Activated naive CD4-positive, alpha-beta T cell treated with anti-CD3 and anti-CD28 coated beads, Interleukin-2, amount 10 ng/mL, durations not matched to agents 7 days and 5 days (primary cell): ENCODE measurements at regions not wholly inside any gene's neighbourhood (a gene's known extent, or its start where the extent isn't known, plus 50 kb on each side); places are given as distances from the start of the nearest gene placed in this dataset.
A peak's percentile ranks its signal among the peaks of the same experiment; 100 is the strongest.
"Not testable (repeated sequence)": the region's sequence is repeated elsewhere in the genome, so short reads cannot be mapped to it uniquely, and the experiment has no call there.

Experiments used
- CTCF ChIA-PET: fragments of 350-600 bp; sonication (Branson Sonifier 250); formaldehyde crosslinking; loops from one replicate; lab custom pipeline; 2021; ENCODE audit warnings: antibody characterized with exemption; lab: Charles Lee
- DNase-seq: peaks from one replicate; pipeline ENCODE4 v3.0.0-alpha.2; 2020
- H3K27ac Mint-ChIP-seq: one replicate; pipeline ENCODE4 v1.8.0; 2021; ENCODE audit warnings: mild to moderate bottlenecking, moderate library complexity, mixed read lengths
- H3K27me3 Mint-ChIP-seq: one replicate; pipeline ENCODE4 v1.8.0; 2021; ENCODE audit warnings: mild to moderate bottlenecking, mixed read lengths
- H3K36me3 Mint-ChIP-seq: one replicate; pipeline ENCODE4 v1.8.0; 2021; ENCODE audit warnings: mixed read lengths
- H3K4me1 Mint-ChIP-seq: one replicate; pipeline ENCODE4 v1.8.0; 2021; ENCODE audit warnings: mixed read lengths
- H3K4me3 Mint-ChIP-seq: one replicate; pipeline ENCODE4 v1.8.0; 2021; ENCODE audit warnings: mild to moderate bottlenecking, moderate library complexity, mixed read lengths
- H3K9me3 Mint-ChIP-seq: one replicate; pipeline ENCODE4 v1.8.0; 2021; ENCODE audit warnings: mixed read lengths

DNA sequence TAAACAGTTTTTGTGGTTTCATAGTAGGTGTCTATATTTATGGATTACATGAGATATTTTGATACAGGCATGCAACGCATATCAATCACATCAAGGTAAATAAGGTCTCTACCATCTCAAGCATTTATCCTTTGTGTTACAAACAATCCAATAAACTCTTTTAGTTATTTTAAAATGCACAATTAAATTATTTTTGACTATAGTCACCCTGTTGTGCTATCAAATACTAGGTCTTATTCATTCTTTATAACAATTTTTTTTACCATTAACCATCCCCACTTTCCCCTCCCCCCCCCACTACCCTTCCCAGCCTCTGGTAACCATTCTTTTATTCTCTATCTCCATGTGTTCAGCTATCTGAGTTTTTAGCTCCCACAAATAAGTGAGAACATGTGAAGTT is 175.7 kb upstream of the FBXO33 start:
- Mint-ChIP-seq H3K27me3 (no peaks in the 10 kb centered on the region), H3K4me3 (no peak overlapping the region), H3K4me1 (peaks cover 36% of the 10 kb centered on the region), H3K36me3 (peaks cover 2% of the 10 kb centered on the region), H3K9me3 (peaks cover 22% of the 10 kb centered on the region), H3K27ac (no peak overlapping the region)
- CTCF ChIA-PET = no interaction called here
- DNase-seq = no peak

DNA sequence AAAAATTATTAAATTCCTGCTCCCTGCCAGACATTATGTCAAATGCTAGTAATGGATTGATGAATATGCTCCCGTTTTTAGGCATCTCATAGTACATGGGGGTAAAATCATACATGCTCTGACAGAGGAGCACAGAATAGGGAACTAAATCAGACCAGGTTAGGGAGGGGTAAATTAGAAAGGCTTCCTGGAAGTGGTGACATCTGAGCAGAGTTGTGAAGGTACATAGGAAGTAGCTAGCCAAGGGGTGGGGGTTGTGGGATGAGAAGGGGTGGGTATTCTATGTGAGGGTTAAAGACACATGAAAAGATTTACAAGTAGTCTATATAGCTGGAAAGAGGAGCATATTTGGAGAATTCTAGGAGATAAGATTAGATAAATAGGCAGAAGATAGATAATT is 171.7 kb upstream of the FBXO33 start:
- peaks cover 7% of the 10 kb centered on the region for H3K36me3 Mint-ChIP-seq
- H3K27ac Mint-ChIP-seq = no peak overlapping the region

DNA sequence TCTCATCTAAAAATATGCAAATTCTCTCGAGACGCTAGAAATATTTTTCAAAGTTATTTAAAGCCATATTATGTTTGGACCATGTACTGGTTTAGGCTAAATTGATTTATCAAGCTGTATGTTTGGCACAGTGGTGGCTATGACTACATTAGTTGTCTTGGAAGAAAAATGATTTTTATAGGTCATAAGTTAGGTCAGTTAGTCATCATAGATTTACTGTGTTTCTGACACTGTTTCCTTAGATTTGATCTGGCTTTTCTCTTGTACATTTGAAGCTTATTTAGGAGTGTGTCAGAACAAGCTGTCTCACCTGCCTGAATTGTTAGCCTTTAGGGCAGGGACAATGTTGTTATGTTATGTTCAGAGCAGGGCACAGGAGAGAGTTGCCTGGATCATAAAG is 161.1 kb upstream of the FBXO33 start:
- no peak overlapping the region for H3K27ac Mint-ChIP-seq
- peaks cover 10% of the 10 kb centered on the region for H3K9me3 Mint-ChIP-seq
- no peak for DNase-seq
- no peaks in the 10 kb centered on the region for H3K27me3 Mint-ChIP-seq
- H3K4me1 Mint-ChIP-seq = no peaks in the 10 kb centered on the region
- CTCF ChIA-PET = no interaction called here
- H3K4me3 Mint-ChIP-seq = no peak overlapping the region
- H3K36me3 Mint-ChIP-seq = no peaks in the 10 kb centered on the region

More for the DNA sequence above, 171.7 kb upstream of the FBXO33 start:
- H3K27me3 Mint-ChIP-seq = no peaks in the 10 kb centered on the region
- CTCF ChIA-PET = no interaction called here
- H3K4me3 Mint-ChIP-seq = no peak overlapping the region
- peaks cover 39% of the 10 kb centered on the region for H3K4me1 Mint-ChIP-seq
- peak; percentile 24 for DNase-seq
- peaks cover 34% of the 10 kb centered on the region for H3K9me3 Mint-ChIP-seq

DNA sequence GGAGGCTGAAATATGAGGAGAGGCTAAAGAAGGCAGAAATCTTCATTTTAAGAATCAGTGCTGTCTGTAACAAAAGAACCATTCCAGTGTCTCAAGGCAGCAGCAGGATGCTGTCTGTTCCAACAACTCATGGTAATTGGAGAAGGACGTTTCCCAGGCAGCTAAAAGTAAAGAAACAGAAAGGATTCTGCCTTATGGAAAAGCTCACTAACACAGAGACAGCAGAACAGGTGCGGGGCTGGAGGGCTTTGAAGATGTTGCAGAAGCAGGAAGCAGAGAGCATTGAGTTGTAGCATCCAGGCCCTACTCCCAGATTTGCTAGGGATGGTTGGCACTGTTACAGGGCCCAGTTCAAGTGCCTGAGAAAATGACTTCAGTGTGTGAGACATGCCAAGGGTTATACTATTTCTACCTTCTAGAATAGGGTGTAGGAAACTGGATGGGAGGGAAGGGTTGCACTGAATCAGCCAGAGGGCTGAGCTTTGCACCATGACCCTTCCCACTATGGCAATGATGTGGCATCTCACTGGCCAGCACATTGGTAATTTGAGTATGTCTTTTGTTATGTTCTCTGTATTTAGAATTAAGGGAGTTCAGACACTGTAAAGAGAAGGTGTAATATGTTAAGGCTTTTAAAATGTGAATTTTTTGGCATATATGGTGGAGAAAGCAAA is 160.0 kb upstream of the FBXO33 start:
- Mint-ChIP-seq H3K27ac (no peak overlapping the region), H3K27me3 (no peaks in the 10 kb centered on the region), H3K36me3 (no peaks in the 10 kb centered on the region), H3K9me3 (peaks cover 13% of the 10 kb centered on the region), H3K4me1 (no peaks in the 10 kb centered on the region), H3K4me3 (no peak overlapping the region)
- no peak for DNase-seq
- CTCF ChIA-PET = no interaction called here

DNA sequence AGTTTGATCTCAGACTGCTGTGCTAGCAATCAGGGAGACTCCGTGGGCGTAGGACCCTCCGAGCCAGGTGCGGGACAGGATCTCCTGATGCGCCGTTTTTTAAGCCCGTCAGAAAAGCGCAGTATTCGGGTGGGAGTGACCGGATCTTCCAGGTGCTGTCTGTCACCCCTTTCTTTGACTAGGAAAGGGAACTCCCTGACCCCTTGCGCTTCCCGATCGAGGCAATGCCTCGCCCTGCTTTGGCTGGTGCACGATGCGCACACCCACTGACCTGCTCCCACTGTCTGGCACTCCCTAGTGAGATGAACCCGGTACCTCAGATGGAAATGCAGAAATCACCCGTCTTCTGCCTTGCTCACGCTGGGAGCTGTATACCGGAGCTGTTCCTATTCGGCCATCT is 157.6 kb upstream of the FBXO33 start:
- H3K4me1 Mint-ChIP-seq, H3K36me3 Mint-ChIP-seq, CTCF ChIA-PET, H3K27me3 Mint-ChIP-seq, DNase-seq, H3K4me3 Mint-ChIP-seq, H3K27ac Mint-ChIP-seq: not testable (repeated sequence)
- peaks cover 18% of the 10 kb centered on the region for H3K9me3 Mint-ChIP-seq

DNA sequence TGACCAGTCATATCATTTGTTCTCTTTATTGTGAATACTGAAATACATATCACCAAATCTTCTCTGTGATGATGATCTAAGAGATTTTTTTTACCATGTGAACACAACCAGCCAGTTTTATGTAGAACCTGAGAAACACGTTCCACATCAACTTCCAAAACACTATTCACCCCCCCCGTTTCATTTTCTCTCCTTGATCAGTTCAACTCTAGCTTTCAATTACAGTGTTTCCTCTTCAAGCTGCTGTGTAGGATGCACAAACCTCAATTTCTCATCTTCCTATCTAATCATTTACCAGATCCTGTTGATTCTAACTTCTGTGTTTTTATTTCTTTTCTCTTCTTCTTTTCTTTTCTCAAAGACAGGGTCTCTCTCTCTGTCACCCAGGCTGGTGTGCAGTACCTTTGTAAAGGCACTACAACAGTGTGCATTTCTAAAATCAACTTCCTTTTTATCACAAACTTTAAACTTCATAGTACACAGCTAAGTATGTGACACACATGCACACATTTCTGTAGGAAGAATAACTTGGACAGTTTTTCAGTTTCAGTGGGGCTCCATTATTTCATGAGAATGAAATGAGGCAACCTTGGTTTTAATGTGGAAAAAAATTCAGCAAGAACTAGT is 149.9 kb upstream of the FBXO33 start:
- no peaks in the 10 kb centered on the region for H3K27me3 Mint-ChIP-seq
- no peak overlapping the region for H3K27ac Mint-ChIP-seq
- H3K4me1 Mint-ChIP-seq = no peaks in the 10 kb centered on the region
- H3K4me3 Mint-ChIP-seq = no peak overlapping the region
- no peak for DNase-seq
- peaks cover 7% of the 10 kb centered on the region for H3K9me3 Mint-ChIP-seq
- H3K36me3 Mint-ChIP-seq = no peaks in the 10 kb centered on the region
- CTCF ChIA-PET = no interaction called here

DNA sequence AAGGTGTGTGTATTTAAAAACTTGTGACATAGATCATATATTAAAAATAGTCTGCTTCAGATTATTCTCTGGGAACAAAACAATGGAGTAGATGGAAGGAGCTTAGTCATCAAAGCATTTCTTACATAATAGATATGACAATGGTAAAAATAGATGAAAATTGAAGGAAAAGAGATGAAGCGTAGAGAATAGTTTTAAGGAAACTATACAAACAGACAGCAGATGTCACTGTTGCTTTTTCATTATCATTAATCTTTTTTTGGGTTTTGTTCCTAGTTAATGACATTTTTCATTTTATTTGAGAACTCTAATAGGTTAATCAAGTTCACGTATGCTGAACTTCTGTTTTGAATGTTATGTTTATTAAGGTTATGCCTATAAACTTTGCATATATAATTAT is 149.2 kb upstream of the FBXO33 start:
- no peaks in the 10 kb centered on the region for H3K36me3 Mint-ChIP-seq
- CTCF ChIA-PET = no interaction called here
- no peak for DNase-seq
- no peak overlapping the region for H3K27ac Mint-ChIP-seq
- H3K27me3 Mint-ChIP-seq = no peaks in the 10 kb centered on the region
- H3K9me3 Mint-ChIP-seq = peaks cover 6% of the 10 kb centered on the region
- no peak overlapping the region for H3K4me3 Mint-ChIP-seq
- H3K4me1 Mint-ChIP-seq = no peaks in the 10 kb centered on the region

DNA sequence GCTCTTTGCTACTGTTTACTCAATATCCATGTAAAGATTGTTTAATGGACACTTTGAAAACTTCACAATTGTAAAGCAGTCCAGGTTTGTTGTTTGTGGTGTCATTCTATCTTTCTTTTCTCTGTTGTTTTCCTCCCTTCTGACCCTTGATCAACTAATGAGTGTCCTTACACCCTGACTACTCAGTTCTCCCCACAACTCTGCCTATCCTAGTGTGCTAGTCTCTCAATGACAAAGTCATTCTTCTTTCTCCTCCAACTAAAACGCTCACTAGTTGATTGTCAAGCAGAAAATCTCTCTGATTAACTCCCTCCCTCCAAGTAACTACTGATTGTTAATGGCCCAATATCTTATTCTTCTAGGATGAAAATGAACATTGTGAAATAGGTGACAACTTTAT is 148.5 kb upstream of the FBXO33 start:
- DNase-seq = no peak
- Mint-ChIP-seq H3K27ac (no peak overlapping the region), H3K4me1 (no peaks in the 10 kb centered on the region), H3K27me3 (no peaks in the 10 kb centered on the region), H3K9me3 (peaks cover 5% of the 10 kb centered on the region), H3K36me3 (no peaks in the 10 kb centered on the region), H3K4me3 (no peak overlapping the region)
- CTCF ChIA-PET = no interaction called here

DNA sequence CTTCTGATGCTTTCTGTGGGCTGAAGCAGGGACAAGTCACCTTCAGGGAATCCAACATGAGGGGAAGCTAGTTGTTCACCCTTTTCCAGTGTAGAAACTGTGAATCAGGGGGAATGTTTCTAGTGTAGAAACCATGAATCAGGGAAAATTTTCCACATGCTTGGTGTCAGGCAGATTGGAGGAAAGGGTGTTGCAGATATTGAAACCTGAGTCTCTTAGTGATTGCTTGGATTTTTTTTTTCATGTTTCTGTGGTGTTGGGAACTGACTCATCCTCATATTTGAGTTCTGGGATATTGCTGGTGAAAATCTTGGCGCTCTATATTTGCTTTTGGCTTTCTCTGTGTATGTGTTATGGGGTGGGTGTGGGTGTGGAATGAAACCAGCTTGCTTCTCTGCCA is 144.5 kb upstream of the FBXO33 start:
- CTCF ChIA-PET = no interaction called here
- H3K27me3 Mint-ChIP-seq = no peaks in the 10 kb centered on the region
- DNase-seq = no peak
- no peaks in the 10 kb centered on the region for H3K4me1 Mint-ChIP-seq
- peaks cover 8% of the 10 kb centered on the region for H3K9me3 Mint-ChIP-seq
- H3K4me3 Mint-ChIP-seq = no peak overlapping the region
- no peak overlapping the region for H3K27ac Mint-ChIP-seq
- H3K36me3 Mint-ChIP-seq = no peaks in the 10 kb centered on the region

DNA sequence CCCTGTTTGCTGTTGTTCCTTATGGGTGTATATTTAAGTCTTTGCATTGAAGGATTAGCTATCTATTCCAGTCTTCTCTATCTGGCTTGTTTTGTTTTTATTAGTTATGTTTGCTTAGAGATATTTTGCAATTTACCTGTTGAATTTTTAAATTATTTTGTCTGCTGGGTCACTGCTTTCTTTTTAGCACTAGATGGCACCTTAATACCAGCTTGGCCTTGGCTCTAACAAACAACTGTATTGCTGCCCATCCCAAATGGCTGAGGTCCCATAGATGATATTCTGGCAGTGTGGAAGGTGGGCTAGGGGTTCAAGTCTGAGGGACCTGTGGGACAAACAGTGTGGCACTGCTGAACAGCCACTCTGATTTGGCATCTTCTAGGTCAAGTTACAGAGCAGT is 144.0 kb upstream of the FBXO33 start:
- no peaks in the 10 kb centered on the region for H3K4me1 Mint-ChIP-seq
- H3K4me3 Mint-ChIP-seq = no peak overlapping the region
- CTCF ChIA-PET = interaction anchor here (0.6 kb wide), 1 partner anchor 108 kb away, joined by 3 read pairs; no protein-coding TSS in a partner anchor
- no peak overlapping the region for H3K27ac Mint-ChIP-seq
- DNase-seq = no peak
- H3K9me3 Mint-ChIP-seq = peaks cover 8% of the 10 kb centered on the region
- H3K36me3 Mint-ChIP-seq = no peaks in the 10 kb centered on the region
- H3K27me3 Mint-ChIP-seq = no peaks in the 10 kb centered on the region

DNA sequence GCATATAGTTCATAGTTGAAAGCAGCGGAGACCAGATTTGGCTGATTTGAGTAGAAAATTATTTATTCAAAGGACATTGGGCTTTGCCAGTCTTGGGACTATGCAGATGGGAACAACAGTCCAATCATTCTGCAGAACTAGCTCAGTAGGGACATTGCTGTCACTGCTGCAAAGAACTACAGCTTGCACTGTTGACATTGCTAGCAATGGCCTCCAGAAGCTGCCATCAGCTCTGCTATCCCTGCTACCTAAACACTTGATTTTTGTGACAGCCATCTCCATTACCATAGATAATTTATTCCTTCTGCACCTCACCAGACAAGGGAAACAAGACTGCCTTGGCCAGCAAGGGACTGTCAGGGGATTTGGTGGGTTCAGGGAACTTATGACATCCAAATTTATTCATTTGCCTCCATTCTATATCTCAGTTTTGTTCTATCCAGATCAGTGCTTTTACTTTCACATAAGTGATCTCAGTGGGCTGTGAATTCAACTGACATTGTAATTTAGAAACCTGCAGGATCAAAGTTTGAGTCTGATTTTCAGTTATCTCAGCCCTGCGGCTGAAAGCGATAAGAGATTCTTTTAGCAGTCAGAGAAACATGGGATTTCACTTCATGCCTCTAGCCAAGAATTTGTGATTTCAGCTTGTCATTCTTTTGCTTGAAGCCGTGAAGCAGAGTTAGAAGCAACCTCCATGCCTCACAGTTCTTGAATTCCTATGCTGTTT is 136.7 kb upstream of the FBXO33 start:
- Mint-ChIP-seq H3K27me3 (no peaks in the 10 kb centered on the region), H3K27ac (no peak overlapping the region), H3K36me3 (no peaks in the 10 kb centered on the region), H3K9me3 (peaks cover 5% of the 10 kb centered on the region), H3K4me1 (no peaks in the 10 kb centered on the region), H3K4me3 (no peak overlapping the region)
- CTCF ChIA-PET = no interaction called here
- DNase-seq = no peak

DNA sequence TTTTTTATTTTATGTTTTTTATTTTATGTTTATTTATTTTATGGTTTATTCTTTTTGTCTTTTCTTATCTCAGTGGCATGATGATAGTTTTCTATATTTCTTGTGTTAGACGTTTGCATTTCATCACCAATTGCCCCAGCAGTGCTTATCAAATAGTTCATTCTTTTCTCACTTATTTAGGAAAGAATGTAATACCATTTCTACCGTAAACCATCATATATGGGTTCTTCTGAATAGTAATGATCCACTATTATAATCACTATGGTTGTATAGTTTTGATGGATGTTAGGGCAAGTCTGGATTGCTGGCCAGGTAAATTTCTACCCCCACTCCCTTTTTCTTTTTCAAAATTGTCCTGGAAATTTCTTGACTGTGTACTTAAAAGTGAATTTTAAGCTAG is 134.6 kb upstream of the FBXO33 start:
- Mint-ChIP-seq H3K27me3 (no peaks in the 10 kb centered on the region), H3K4me3 (no peak overlapping the region), H3K4me1 (no peaks in the 10 kb centered on the region), H3K27ac (no peak overlapping the region), H3K9me3 (peaks cover 2% of the 10 kb centered on the region), H3K36me3 (no peaks in the 10 kb centered on the region)
- CTCF ChIA-PET = no interaction called here
- no peak for DNase-seq

DNA sequence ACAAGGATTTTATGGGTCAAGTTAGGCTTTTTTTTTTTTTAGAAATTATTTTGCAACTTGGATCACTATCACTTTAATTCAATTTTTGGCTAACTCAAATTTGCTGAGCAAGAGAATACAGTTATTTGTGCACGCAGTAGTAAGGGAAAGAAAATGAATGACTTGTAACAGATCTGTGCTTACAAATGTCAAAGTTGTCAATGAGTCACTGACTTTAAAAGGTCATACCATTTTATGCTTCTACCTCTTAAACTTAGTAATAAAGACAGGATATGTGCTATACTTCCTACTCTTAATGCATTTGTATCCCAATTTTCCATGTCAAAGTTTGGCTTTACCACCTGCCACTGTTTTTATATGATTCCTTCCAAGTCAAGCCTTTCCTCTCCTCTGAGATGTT is 131.1 kb upstream of the FBXO33 start:
- Mint-ChIP-seq H3K36me3 (no peaks in the 10 kb centered on the region), H3K4me3 (no peak overlapping the region), H3K27ac (no peak overlapping the region), H3K9me3 (peaks cover 21% of the 10 kb centered on the region), H3K4me1 (no peaks in the 10 kb centered on the region), H3K27me3 (no peaks in the 10 kb centered on the region)
- CTCF ChIA-PET = no interaction called here
- DNase-seq = no peak

DNA sequence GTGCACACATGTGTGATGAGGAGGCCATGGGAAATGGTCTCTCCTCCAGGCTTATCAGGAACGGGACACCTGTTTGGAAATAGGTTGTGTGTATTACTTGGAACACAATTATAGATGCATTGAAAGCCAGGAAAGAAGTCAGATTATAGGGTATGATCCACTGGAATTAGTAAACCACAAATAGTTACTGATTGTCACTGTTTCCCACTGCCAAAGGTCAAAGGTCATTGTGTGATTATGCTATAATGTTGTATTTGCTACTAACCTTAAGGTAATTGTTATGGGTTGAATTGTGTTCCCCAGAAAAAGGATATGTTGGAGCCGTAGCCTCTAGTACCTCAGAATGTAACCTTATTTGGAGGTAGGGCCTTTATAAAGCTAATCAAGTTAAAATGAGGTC is 129.9 kb upstream of the FBXO33 start:
- Mint-ChIP-seq H3K4me1 (no peaks in the 10 kb centered on the region), H3K27ac (no peak overlapping the region), H3K36me3 (no peaks in the 10 kb centered on the region), H3K9me3 (peaks cover 21% of the 10 kb centered on the region), H3K4me3 (no peak overlapping the region), H3K27me3 (no peaks in the 10 kb centered on the region)
- no peak for DNase-seq
- CTCF ChIA-PET = no interaction called here

DNA sequence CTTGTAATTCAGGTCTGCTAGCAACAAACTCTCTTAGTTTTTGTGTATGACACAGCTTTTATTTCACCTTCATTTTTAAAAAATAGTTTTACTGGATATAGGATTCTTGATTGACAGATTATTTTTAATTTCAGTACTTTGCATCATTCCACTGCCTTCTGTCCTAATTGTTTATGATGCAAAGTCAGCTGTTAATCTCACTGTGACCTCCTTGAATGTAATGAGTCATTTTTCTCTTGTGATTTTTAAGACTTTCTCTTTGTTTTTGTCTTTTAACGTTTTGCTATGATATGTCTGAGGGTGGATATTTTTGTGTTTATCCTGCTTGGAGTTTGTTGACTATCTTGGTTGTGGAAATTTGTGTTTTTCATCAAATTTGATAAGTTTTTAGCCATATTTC is 126.3 kb upstream of the FBXO33 start:
- CTCF ChIA-PET = no interaction called here
- Mint-ChIP-seq H3K27me3 (no peaks in the 10 kb centered on the region), H3K27ac (no peak overlapping the region), H3K9me3 (peaks cover 26% of the 10 kb centered on the region), H3K4me3 (no peak overlapping the region), H3K4me1 (no peaks in the 10 kb centered on the region), H3K36me3 (no peaks in the 10 kb centered on the region)
- DNase-seq = no peak
